ENCODE measurements at regions not wholly inside any gene's neighbourhood (a gene's known extent, or its start where the extent isn't known, plus 50 kb on each side); places are given as distances from the start of the nearest gene placed in this dataset.

GRCh38 chrX:129013574-129013973, 509.7 kb downstream of the SMARCA1 start:
- TF ChIP-seq FOXM1 (IDR thresholded peaks at IDR 0.05; ENCODE audit: borderline replicate concordance) (no peak), LEF1 (IDR thresholded peaks at IDR 0.05; ENCODE audit: borderline replicate concordance) (no peak), SP1 (IDR thresholded peaks at IDR 0.05) (no peak), SUZ12 (IDR thresholded peaks at IDR 0.05) (no peak), BHLHE40 (IDR thresholded peaks at IDR 0.05; ENCODE audit: borderline replicate concordance) (no peak), ELF4 (IDR thresholded peaks at IDR 0.05) (no peak), CTBP1 (IDR thresholded peaks at IDR 0.05; ENCODE audit: borderline replicate concordance) (no peak), FOXA1 (IDR thresholded peaks at IDR 0.05) (no peak), PKNOX1 (IDR thresholded peaks at IDR 0.05) (no peak), HDGF (IDR thresholded peaks at IDR 0.05; ENCODE audit: borderline replicate concordance) (no peak)

Measured in HEK293T (cell line).